SK-N-SH treated with all-trans-retinoic acid at 6 μM for 48 hours (cell line): ENCODE measurements at regions not wholly inside any gene's neighbourhood (a gene's known extent, or its start where the extent isn't known, plus 50 kb on each side); places are given as distances from the start of the nearest gene placed in this dataset.

Experiments used
- ARNTL ChIP-seq: fragments of 450-650 bp; formaldehyde crosslinking; IDR thresholded peaks from 2 replicates; pipeline ENCODE4 v1.5.0; 2020; ENCODE audit warnings: low read depth, mild to moderate bottlenecking, moderate library complexity, borderline replicate concordance
- CSRNP3 ChIP-seq: fragments of 250-450 bp; sonication (Bioruptor Pico); IDR thresholded peaks from 2 replicates; pipeline ENCODE4 v1.5.1; 2021; ENCODE audit warnings: mild to moderate bottlenecking, moderate library complexity
- PATZ1 ChIP-seq: fragments of 250-450 bp; sonication (Bioruptor Pico); IDR thresholded peaks from 2 replicates; pipeline ENCODE4 v1.8.0; 2020; ENCODE audit warnings: mild to moderate bottlenecking, moderate library complexity, borderline replicate concordance
- TCF4 ChIP-seq: fragments of 250-450 bp; sonication (Bioruptor Pico); IDR thresholded peaks from 2 replicates; pipeline ENCODE4 v1.8.0; 2021; ENCODE audit warnings: mild to moderate bottlenecking, moderate library complexity, borderline replicate concordance
- ZC3H10 ChIP-seq: fragments of 250-450 bp; sonication (Bioruptor Pico); IDR thresholded peaks from 2 replicates; pipeline ENCODE4 v1.5.1; 2021; ENCODE audit warnings: mild to moderate bottlenecking, moderate library complexity
- ZFP3 ChIP-seq: fragments of 250-450 bp; sonication (Bioruptor Pico); IDR thresholded peaks from 2 replicates; pipeline ENCODE4 v1.5.0; 2020; ENCODE audit warnings: mild to moderate bottlenecking, moderate library complexity

- no peak for TF ChIP-seq PATZ1 (CRISPR knock-in tag)
- TF ChIP-seq ARNTL (CRISPR knock-in tag) = no peak
- no peak for TF ChIP-seq TCF4 (CRISPR knock-in tag)
- TF ChIP-seq ZFP3 (CRISPR knock-in tag) = no peak
- TF ChIP-seq ZC3H10 (CRISPR knock-in tag) = no peak
- no peak for TF ChIP-seq CSRNP3 (CRISPR knock-in tag)
Observed at GRCh38 chr20:3309226-3309625, 70.2 kb upstream of the SLC4A11 start.
